T-helper 1 cell treated with Interleukin-12 subunit alpha and Interleukin-12 subunit beta and Interleukin-4 antibody, amounts not matched to agents 30 μg/mL and 1 μg/mL, for 36 hours (primary cell): ENCODE measurements at regions not wholly inside any gene's neighbourhood (a gene's known extent, or its start where the extent isn't known, plus 50 kb on each side); places are given as distances from the start of the nearest gene placed in this dataset.

Experiments
- H3K27ac Mint-ChIP-seq: one replicate; pipeline ENCODE4 v1.8.0; 2021; ENCODE audit warnings: mild to moderate bottlenecking, mixed read lengths
- H3K27me3 Mint-ChIP-seq: one replicate; pipeline ENCODE4 v1.8.0; 2021; ENCODE audit warnings: low read depth, mixed read lengths
- H3K36me3 Mint-ChIP-seq: one replicate; pipeline ENCODE4 v1.8.0; 2021; ENCODE audit warnings: low read depth, mixed read lengths
- H3K4me1 Mint-ChIP-seq: one replicate; pipeline ENCODE4 v1.8.0; 2021; ENCODE audit warnings: low read depth, mixed read lengths
- H3K4me3 Mint-ChIP-seq: one replicate; pipeline ENCODE4 v1.8.0; 2021; ENCODE audit warnings: mild to moderate bottlenecking, moderate library complexity, mixed read lengths
- H3K9me3 Mint-ChIP-seq: one replicate; pipeline ENCODE4 v1.8.0; 2021; ENCODE audit warnings: mixed read lengths

DNA sequence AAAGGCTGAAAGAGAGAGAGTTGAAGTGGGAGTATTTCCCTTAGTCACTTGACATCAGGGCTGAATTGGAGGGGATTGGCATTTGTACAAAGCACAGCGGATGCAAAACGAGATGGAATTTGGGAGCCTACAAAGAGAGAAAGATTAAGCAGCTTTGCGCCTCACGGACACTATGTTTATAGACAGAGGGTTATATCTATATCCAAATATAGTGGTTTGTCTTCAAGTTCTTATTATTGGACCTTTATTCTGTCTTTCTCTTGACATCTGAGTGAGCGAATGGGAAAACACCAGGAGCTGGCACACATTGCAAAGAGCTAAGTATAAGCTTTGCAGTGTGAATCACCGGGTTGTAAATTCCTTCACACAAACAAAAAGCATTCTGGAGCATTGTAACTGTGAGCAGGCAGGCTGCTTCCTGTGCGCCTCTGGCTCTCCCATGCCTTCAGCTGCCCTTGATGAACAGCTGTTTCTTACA lies 500.2 kb downstream of the STIM2 start:
- no peaks in the 10 kb centered on the region for H3K9me3 Mint-ChIP-seq
- no peak overlapping the region for H3K4me3 Mint-ChIP-seq
- H3K4me1 Mint-ChIP-seq, result no peaks in the 10 kb centered on the region
- H3K27me3 Mint-ChIP-seq, result no peaks in the 10 kb centered on the region
- H3K36me3 Mint-ChIP-seq, result no peaks in the 10 kb centered on the region
- H3K27ac Mint-ChIP-seq, result no peak overlapping the region

- Mint-ChIP-seq H3K36me3 (no peaks in the 10 kb centered on the region), H3K9me3 (no peaks in the 10 kb centered on the region), H3K27me3 (no peaks in the 10 kb centered on the region), H3K27ac (no peak overlapping the region), H3K4me3 (no peak overlapping the region), H3K4me1 (no peaks in the 10 kb centered on the region)
Measured at GRCh38 chr4:27364509-27364908, 503.9 kb downstream of the STIM2 start.

GRCh38 chr4:27366104-27366823 lies 505.6 kb downstream of the STIM2 start:
- Mint-ChIP-seq H3K27ac (no peak overlapping the region), H3K9me3 (no peaks in the 10 kb centered on the region), H3K27me3 (no peaks in the 10 kb centered on the region), H3K4me1 (no peaks in the 10 kb centered on the region), H3K36me3 (no peaks in the 10 kb centered on the region), H3K4me3 (no peak overlapping the region)

DNA sequence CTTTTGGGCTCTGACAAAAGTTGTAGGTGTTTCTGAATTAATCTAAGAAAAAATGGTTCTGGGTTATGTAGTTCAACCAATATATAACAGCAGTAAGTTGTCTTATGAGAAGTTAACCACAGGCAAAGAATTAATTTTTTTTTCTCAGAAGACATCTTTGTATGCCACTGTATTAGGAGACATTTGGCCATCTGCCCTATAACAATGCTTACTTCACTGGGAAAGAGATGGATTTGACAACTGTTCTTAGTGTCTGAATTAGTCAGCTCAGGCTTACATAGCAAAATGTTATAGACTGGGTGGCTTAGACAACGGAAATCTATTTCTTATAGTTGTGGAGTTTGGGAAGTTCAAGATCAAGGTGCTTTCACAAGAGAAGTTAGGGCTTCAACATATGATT lies 508.1 kb downstream of the STIM2 start:
- Mint-ChIP-seq H3K9me3 (no peaks in the 10 kb centered on the region), H3K27me3 (no peaks in the 10 kb centered on the region), H3K4me1 (no peaks in the 10 kb centered on the region), H3K36me3 (no peaks in the 10 kb centered on the region), H3K27ac (no peak overlapping the region), H3K4me3 (no peak overlapping the region)

GRCh38 chr4:27381815-27382214 lies 521.2 kb downstream of the STIM2 start:
- Mint-ChIP-seq H3K9me3 (peaks cover 20% of the 10 kb centered on the region), H3K4me1 (no peaks in the 10 kb centered on the region), H3K36me3 (no peaks in the 10 kb centered on the region), H3K27ac (no peak overlapping the region), H3K27me3 (no peaks in the 10 kb centered on the region), H3K4me3 (no peak overlapping the region)

- no peaks in the 10 kb centered on the region for H3K36me3 Mint-ChIP-seq
- peaks cover 9% of the 10 kb centered on the region for H3K9me3 Mint-ChIP-seq
- H3K27ac Mint-ChIP-seq, result no peak overlapping the region
- H3K4me3 Mint-ChIP-seq, result no peak overlapping the region
- no peaks in the 10 kb centered on the region for H3K4me1 Mint-ChIP-seq
- no peaks in the 10 kb centered on the region for H3K27me3 Mint-ChIP-seq
Measured at GRCh38 chr4:27387711-27388110, 527.1 kb downstream of the STIM2 start.

DNA sequence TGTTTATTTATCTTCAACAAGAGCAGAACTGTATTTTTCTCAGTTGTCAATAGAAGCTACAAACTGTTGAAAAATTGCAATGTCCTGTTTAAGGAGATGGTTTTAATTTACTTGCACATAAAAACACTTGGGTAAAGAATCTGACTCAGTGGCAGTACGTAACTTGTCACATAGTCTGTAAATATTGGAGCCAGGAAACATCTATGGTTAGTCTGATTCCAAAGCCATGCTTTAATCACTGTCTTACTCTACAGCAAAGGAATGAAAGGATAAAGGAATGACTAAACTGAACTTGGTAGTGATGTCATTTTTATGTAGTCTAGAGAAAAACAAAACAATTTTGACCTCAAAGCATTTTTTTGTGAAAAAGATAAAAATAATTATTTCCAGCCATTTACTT lies 537.2 kb downstream of the STIM2 start:
- Mint-ChIP-seq H3K36me3 (no peaks in the 10 kb centered on the region), H3K4me3 (no peak overlapping the region), H3K4me1 (no peaks in the 10 kb centered on the region), H3K9me3 (peaks cover 12% of the 10 kb centered on the region), H3K27ac (no peak overlapping the region), H3K27me3 (no peaks in the 10 kb centered on the region)

DNA sequence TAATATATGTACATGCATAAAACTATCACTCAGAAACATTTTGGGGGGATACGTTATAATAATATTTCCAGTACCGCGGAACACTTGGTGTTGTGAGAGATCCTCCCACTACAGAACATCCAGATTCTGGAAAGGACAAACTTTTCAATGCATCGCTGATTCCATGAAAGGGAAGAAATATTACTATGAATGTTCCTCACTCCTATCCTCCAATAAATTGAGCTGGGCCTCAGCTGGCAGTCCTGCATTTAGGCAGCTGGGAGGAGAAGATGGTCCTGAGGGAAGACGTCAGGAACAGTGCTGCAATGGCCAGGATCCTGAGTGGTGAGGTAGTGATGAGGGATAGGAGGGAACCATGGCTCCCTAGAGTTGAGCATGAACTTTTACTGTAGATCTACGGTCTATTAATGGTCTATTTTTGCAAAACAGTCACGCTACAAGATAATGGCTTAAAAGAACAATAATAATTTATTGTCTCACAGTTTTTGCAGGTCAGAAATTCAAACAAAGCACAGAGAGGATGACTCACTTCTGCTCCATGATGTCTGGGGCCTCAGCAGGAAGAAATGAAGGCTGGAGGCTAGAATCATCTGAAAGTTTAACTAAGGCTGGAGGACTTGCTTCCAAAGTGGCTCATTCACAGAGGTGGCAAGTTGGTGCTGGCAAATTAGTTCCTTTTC lies 538.1 kb downstream of the STIM2 start:
- Mint-ChIP-seq H3K9me3 (peaks cover 12% of the 10 kb centered on the region), H3K4me3 (no peak overlapping the region), H3K27ac (no peak overlapping the region), H3K4me1 (no peaks in the 10 kb centered on the region), H3K27me3 (no peaks in the 10 kb centered on the region), H3K36me3 (no peaks in the 10 kb centered on the region)

DNA sequence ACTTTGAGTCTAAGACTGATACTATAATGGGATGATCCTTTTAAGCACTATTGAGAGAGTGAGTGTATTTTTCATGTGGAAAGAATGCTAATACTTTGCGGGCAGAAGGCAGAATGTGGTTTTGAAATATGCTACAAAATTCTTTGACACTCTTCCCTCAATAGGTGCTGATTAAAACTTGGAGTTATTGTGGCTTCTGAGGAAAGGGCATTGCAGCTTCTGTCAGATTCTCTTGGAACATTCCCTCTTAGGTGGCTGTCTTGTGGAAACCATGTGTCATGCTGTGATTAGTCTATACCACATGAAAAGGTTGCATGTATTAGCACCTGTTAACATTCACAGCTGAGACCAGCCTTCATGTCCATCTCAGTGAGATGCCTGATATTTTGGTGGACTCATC lies 547.0 kb downstream of the STIM2 start:
- Mint-ChIP-seq H3K4me3 (no peak overlapping the region), H3K27me3 (no peaks in the 10 kb centered on the region), H3K36me3 (no peaks in the 10 kb centered on the region), H3K4me1 (no peaks in the 10 kb centered on the region), H3K27ac (no peak overlapping the region), H3K9me3 (peaks cover 19% of the 10 kb centered on the region)

- Mint-ChIP-seq H3K36me3 (no peaks in the 10 kb centered on the region), H3K27me3 (no peaks in the 10 kb centered on the region), H3K9me3 (peaks cover 6% of the 10 kb centered on the region)
Measured at GRCh38 chr4:27412613-27413012, 552.0 kb downstream of the STIM2 start.

GRCh38 chr4:27414887-27415731 lies 554.5 kb downstream of the STIM2 start:
- Mint-ChIP-seq H3K36me3 (no peaks in the 10 kb centered on the region), H3K9me3 (peaks cover 6% of the 10 kb centered on the region), H3K27me3 (no peaks in the 10 kb centered on the region), H3K4me3 (no peak overlapping the region), H3K27ac (no peak overlapping the region), H3K4me1 (no peaks in the 10 kb centered on the region)

More at GRCh38 chr4:27412613-27413012, 552.0 kb downstream of the STIM2 start:
- H3K4me3 Mint-ChIP-seq, result no peak overlapping the region
- H3K4me1 Mint-ChIP-seq, result no peaks in the 10 kb centered on the region
- no peak overlapping the region for H3K27ac Mint-ChIP-seq

DNA sequence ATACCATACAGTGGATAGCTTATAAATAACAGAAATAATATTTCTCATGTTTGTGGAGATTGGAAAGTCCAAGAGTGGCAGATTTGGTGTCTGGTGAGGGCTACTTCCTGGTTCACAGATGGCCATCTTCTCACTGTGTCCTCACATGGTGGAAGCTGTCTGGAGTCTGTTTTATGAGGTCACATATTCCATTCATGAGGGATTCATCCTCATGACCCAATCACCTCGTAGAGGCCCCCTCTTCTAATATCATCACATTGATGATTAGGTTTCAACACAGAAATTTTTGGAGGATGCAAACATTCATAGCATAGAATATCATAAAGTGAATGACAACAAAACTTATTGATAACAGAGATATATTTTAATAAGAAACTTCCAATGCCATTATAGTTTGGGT lies 568.0 kb downstream of the STIM2 start:
- H3K27ac Mint-ChIP-seq, result no peak overlapping the region
- H3K4me1 Mint-ChIP-seq, result no peaks in the 10 kb centered on the region
- H3K4me3 Mint-ChIP-seq, result no peak overlapping the region
- H3K36me3 Mint-ChIP-seq, result no peaks in the 10 kb centered on the region
- no peaks in the 10 kb centered on the region for H3K27me3 Mint-ChIP-seq
- no peaks in the 10 kb centered on the region for H3K9me3 Mint-ChIP-seq

DNA sequence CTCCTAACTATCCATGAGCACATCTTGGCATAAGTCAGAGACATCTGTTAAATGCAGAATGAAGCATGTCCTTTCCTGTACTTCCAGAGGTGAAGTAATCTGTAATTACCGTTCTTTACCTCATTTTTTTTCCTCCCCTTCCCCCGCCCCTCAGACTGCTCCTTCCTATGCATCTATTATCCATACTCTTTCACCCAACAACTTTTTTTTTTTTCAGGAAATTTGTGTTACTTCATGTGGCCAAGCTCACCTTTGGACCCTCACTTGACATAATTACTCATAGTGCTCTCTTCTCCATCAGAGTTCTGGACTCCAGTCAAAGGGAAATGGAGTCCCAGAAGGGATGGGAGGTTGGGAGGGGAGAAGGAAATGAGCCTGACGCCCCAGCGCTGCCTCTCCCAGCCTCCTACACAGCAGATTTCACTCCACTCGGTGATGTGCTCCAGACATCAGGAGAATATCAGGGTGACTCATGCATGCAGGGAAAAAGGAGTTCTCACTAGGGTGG lies 568.8 kb downstream of the STIM2 start:
- Mint-ChIP-seq H3K9me3 (peaks cover 4% of the 10 kb centered on the region), H3K27ac (no peak overlapping the region), H3K36me3 (no peaks in the 10 kb centered on the region)

GRCh38 chr4:27442146-27442545 lies 581.5 kb downstream of the STIM2 start:
- Mint-ChIP-seq H3K4me1 (no peaks in the 10 kb centered on the region), H3K9me3 (peaks cover 4% of the 10 kb centered on the region), H3K27ac (no peak overlapping the region), H3K27me3 (no peaks in the 10 kb centered on the region), H3K4me3 (no peak overlapping the region), H3K36me3 (no peaks in the 10 kb centered on the region)

More for the DNA sequence above, 568.8 kb downstream of the STIM2 start:
- H3K27me3 Mint-ChIP-seq, result no peaks in the 10 kb centered on the region
- no peak overlapping the region for H3K4me3 Mint-ChIP-seq
- no peaks in the 10 kb centered on the region for H3K4me1 Mint-ChIP-seq
